ENCODE measurements at regions not wholly inside any gene's neighbourhood (a gene's known extent, or its start where the extent isn't known, plus 50 kb on each side); places are given as distances from the start of the nearest gene placed in this dataset.
"Not testable (repeated sequence)": the region's sequence is repeated elsewhere in the genome, so short reads cannot be mapped to it uniquely, and the experiment has no call there.

DNA sequence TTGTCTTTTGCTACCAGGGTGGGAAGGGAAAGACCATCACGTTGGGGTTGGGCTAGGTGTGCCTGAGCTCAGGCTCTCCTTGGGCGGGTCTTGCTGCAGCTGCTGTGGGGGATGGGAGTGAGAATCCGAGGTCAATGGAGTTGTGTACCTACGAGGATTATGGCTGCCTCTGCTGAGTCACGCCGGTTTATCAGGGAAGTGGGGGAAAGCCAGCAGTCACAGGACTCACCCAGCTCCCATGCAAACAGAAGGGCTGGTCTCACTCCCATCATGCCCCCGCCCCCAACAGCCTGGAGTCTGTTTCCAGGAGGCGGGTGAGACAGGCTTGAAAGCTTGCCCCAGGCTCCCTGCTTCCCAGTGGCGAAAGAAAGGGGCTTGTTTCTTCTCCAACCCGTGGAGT is 1259.0 kb upstream of the GOT2 start:
- no peak for DNase-seq (ENCODE audit: low spot score)

DNA sequence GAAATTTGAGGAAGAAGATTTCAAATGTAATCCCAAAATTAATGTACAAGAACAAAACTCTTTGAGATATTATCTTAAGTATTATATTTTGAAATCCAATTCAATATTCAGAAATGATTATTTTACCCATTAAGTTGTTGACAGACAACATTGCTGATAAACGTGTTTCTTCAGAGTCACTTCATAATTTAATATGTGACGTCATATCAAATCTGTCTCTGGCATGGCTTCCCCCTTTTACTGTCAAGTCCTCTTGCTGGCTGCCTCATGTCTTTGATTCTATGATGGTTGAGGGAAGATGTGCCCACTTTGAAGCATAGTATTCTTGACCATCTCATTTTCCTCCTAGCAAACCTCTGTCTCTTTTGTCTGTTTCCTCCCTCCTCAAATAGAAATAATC is 1257.1 kb upstream of the GOT2 start:
- DNase-seq (ENCODE audit: low spot score): no peak

DNA sequence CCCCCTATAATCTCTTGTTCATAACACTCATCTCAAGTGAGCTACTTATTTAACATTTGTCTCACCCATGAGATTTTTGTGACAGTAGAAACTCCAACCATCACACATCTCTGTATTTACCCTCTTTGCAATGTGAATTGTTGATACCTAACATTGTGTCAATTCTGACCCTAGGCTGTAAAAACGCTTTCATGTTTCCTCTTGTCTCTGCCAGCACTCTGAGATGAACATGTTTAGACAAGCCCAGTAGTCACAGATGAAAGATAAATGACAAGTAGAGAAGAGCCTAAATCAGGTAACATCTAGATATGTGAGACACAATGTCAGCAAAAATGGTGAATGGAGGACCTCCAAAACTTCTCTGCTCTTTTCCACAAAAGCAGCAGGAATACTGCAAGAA is 1254.5 kb upstream of the GOT2 start:
- no peak for DNase-seq (ENCODE audit: low spot score)

DNA sequence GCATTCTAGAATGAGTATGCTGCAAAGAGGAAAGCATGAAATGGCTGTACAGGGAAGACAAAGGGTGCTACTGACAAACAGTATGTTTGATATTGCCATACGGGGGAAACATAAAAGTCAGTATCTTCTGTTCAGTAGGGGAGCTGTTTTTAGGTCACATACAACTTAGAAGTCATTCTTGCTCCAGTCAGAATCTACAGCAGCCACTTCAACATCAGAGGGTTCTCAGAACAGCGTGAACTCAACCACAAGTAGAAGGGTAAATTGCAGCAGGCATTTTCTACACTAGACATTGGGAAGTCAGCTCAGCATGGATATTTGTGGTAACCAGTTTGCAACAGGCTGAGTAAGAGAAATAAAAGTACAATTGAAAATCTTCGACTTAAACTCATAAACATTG is 1241.8 kb upstream of the GOT2 start:
- no peak for DNase-seq (ENCODE audit: low spot score)

DNA sequence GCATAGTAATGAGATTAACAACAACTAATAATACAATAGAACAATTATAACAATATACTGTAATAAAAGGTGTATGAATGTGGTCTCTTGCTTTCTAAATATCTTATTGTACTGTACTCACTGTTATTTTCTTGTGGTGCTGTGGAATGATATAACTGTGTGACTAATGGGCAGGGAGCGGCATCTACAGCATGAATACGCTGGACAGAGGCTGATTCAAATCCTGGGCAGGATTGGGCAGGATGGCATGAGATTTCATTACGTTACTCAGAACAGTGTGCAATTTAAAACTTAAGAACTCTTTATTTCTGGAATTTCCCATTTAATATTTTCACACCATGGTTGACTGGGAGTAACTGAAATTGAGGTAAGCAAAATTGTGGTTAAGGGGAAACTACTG is 1239.8 kb upstream of the GOT2 start:
- DNase-seq (ENCODE audit: low spot score): no peak

DNA sequence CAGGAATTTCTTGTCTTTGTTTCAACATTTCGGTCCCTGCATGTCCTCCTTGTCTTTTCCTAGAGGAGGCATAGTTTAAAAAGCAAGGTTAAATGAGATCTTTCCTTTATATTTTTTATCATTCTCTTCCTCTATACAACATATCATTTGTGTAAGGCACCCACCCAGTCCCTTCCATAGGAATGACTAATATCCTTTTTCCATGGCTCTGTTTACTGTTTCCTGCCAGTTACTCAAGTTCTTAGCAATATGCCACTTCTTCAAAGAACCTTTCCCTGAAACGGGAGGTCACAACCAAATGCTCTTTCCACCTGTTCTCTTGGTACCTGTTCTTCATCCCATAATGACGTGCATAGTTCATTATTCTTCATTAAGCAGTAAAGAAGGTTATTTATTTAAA is 1237.1 kb upstream of the GOT2 start:
- no peak for DNase-seq (ENCODE audit: low spot score)

DNA sequence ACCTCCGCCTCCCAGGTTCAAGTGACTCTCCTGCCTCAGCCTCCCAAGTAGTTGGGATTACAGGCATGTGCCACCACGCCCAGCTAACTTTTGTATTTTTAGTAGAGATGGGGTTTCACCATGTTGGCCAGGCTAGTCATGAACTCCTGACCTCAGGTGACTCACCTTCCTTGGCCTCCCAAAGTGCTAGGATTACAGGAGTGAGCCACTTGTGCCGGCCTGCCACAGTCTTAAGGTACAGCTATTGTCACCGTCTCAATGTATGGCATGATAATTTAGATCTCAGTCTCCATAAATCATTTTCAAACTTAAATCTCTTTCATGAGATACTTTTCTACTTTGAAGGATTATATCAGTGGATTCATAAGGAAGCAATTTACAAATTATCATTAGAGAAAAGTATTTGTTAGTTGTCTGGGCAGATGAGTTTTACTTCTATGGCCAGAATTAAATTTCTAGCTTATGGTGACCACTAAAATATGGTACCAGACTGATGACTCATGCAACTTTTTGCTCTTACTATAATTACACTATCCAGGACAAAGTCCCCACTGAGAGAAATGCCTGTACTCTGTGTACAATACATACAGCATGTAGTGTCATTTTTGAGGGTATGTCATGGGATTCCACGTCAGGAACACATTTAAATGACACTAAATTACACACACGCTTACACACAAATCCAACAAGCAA is 1230.3 kb upstream of the GOT2 start:
- no peak for DNase-seq (ENCODE audit: low spot score)

DNA sequence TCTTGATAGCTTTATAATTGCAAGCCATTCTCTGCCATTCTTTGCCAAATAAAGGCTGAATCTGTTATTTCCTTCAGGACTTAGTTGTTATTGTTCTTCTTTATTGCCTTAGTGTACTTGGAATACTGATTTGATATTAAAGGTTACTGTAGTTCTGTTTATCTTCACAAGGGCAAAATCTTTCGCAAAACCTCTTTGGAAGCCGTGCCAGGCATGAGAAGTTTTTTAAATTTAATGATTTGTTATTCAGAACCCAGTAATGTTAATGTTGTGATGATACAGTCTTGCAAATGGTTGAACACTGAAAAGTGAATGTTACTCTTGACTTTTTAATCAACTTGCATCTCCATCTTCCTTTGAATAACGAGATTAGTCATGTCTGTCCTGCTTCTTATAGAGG is 1225.2 kb upstream of the GOT2 start:
- no peak for DNase-seq (ENCODE audit: low spot score)

DNA sequence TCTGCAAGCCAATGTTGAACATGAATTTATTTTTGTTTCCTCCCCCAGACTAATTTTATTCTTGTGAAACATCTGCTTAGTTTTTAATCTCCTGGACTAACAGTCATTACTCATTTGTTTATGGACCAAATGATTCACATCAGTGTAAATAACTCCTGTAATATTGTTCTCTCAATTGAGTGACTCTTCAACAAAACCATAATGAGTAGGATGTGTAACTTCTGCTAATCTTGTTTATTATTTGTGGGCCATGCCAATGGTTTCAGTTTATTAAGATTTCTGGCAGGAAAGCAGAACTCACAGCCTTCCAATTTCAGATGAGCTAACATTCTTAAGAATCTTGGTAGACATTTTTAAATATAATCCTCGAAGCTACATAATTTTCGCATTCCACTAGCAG is 1216.3 kb upstream of the GOT2 start:
- DNase-seq (ENCODE audit: low spot score): no peak

DNA sequence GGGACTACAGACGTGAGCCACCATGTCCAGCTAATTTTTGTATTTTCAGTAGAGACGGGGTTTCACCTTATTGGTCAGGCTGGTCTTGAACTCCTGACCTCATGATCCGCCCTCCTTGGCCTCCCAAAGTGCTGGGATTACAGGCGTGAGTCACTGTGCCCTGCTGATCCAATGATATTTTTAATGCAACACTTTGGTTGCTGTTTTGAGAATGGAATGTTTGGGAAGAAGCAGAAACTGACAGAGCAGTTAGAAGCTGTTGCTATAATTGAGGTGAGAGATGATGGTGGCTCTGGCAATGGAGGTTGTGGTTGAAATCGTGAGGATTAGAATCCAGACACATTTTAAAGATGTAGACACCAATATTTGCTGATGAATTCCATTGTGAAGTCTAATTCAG is 1209.9 kb upstream of the GOT2 start:
- not testable (repeated sequence) for DNase-seq (ENCODE audit: low spot score)

DNA sequence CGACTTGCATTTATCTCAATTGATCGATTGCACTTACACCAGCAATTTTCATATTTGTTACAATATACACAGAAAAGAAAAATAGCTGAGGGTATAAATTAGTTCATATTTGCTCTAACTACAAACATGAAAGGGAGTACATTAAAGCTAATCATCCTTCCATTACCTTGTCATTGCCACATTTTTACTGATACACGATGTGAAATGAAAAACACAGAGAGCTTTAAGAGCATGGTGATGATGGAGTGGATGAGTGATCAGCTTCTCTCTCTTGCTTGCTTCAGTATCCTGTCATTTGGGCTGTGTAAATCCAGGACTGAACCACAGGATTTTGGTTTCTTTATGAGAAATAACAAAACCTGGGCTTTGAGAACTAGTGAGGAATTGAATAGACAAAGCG is 1207.5 kb upstream of the GOT2 start:
- DNase-seq (ENCODE audit: low spot score): no peak

DNA sequence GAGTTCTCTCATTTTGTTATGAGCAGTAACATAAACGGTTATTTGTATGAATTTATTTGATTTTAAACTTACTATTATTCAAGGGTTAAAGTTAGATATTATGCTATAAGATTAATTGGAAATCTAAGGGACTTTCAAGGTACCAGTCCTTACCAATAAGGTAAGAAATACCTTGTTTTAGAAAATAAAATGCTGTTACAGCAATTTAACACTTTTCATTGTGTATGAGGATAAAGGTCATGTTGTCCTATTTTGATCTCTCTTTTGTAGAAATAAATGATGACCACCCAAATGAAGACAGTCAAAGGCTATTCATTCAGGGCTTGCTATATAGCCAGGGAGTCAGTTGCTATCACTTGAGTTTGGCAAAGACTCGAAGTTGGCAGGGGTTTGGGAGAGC is 1185.9 kb upstream of the GOT2 start:
- DNase-seq (ENCODE audit: low spot score): no peak

DNA sequence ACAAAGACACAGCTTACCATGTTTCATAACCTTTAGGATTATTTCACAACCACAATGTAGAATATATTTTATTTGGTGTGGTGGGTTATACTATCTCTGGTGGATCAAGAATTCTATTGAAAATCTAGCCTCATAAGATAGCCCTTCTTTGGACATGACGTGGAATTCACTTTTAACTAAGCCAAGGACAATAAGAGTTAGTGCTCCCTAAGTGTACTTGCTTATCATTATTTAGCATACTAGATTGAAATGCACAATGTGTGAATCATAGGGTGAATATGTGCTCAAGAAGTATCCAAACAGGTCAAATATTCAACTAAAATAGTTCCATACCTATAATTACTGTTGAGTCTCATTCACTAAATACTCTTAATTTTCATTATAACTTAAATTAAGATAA is 1179.5 kb upstream of the GOT2 start:
- no peak for DNase-seq (ENCODE audit: low spot score)

DNA sequence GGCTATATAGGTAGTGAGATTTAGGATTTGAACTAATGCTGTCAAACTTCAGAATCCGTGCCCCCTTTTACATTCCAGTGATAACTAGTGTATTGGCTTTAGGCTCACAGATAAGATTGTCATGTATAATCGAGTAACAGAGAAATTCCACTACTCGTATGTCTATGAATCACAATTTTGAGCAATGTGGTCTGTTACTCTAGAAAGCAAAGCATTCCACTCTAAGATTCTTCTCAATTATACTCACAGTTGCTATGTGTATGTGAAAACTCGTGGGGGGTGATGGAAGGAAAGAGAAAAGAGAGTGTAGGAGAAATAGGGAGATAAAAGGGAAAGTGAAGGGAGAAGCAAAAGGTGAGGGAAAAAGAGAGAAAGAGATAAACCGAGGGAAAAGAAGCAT is 1175.1 kb upstream of the GOT2 start:
- no peak for DNase-seq (ENCODE audit: low spot score)

DNA sequence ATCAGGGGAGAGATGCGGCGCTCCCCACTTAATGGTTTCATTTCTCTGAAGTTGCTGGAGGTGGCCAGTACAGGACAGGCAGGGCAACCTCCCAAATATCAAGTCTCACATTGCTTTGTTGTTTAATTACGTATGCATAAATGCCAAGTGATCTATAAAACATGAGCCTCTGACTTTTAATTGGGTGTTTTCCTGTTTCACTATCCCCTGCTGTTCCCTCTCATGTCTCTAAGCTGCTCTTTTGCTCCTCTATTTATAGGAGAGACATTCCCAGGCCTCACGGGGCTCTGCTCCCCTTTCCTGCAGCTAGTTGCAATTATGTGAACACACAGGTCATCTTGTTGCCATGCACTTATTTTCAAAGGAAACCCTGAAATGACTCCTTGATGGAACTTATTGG is 1173.5 kb upstream of the GOT2 start:
- DNase-seq (ENCODE audit: low spot score): no peak

DNA sequence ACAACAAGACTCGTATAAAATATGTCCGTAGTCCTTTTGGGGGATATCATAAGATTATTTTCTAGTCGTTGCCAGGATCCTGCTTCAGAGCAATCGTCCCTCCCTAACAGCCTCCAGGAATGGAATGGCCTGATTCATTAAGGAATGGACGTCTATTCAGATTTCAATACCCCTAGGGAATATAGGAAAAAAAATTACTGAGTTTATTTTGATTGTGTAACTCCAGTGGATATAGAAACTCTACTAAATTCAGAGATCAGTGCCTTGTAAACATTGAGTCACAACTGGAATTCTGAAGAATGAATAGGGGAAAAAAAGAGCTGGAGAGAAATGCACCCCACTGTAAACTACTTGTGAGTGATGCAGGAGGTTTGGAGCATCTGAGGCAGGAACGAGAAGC is 1171.5 kb upstream of the GOT2 start:
- no peak for DNase-seq (ENCODE audit: low spot score)

DNA sequence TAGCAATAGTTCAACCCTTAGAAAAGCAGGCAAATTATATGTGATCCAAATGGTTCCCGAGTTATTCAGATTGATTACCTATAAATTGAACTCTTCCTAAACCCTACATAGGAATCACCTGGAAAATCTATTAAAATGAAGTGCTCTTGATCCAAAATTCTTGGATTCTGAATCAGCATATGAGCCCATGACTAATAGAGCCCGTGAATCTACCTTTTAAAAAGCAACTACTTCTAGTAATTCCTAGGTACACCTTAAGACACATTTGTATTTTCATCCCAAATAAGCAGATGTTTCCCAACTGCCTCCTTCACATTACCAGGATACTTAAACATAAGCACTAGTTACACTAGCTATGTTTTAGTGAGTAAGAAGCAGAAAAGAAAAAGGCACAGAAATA is 1171.0 kb upstream of the GOT2 start:
- DNase-seq (ENCODE audit: low spot score): no peak

DNA sequence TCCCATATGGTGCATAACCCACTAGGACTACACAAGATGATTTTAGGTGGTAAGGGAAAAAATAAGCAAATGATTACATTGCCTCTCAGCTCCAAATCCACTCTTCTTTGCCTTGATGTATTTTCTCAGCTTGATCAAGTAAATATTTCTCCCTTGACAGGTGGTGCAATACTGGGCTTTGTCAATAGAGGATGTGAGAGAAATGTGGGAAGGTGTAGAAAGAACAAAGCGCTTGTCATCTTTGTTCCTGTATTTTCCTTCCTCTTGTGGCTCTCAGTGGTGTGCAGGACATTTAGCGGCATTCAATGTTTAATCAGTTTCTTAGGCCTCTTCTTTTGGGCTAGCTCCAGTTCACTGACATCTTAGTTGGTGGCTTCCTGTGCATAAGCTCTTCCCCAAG is 1165.8 kb upstream of the GOT2 start:
- DNase-seq (ENCODE audit: low spot score): no peak

DNA sequence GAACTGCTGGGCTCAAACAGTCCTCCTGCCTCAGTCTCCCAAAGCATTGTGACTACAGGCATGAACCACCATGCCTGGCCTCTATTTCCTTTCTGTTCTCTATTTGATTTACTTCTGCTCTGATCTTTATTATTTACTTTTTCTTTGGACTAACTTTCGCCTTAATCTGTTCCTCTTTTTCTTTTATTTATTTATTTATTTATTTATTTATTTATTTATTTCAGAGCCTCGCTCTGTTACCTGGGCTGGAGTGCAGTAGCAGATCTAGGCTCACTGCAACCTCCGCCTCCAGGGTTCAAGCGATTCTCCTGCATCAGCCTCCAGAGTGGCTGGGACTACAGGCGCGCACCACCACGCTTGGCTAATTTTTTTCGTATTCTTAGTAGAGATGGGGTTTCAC is 1158.3 kb upstream of the GOT2 start:
- DNase-seq (ENCODE audit: low spot score): no peak

DNA sequence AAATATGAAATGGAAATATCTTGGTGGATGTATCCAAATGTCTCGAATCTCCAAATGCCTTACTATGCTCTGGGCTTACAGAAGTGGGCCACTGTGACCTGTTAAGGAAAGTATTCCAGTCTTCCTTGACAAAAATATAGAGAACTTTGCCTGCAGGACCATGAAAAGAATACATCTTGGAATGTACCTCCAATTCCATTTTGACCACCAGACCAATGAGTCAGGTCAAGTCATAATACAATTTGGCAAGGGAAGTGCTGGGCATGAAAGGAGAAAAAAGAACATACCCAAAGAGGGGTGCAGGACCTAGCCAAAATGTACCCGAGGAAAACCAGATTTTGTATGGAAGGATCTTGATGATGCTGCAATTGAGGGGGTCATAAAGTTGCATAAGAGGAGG is 1153.7 kb upstream of the GOT2 start:
- no peak for DNase-seq (ENCODE audit: low spot score)

DNA sequence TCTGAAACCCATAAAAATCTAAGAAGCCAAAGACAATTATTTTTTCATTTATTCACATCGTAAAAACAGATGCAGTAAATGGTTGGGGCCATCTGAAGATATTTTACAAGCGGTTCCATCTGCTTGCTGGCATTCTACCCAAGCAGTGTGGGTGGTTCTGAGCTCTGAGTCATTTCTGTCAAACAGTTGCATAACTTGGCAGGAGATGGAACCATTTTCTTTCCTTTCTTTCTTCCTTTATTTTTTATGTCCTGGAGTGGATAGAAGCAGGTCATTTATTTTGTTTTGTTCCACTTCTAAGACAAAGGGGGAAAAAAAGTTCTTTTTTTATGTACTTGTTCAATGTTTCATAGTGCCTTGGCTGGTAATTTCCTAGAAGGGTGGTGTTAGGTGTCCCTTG is 1151.9 kb upstream of the GOT2 start:
- DNase-seq (ENCODE audit: low spot score): no peak

DNA sequence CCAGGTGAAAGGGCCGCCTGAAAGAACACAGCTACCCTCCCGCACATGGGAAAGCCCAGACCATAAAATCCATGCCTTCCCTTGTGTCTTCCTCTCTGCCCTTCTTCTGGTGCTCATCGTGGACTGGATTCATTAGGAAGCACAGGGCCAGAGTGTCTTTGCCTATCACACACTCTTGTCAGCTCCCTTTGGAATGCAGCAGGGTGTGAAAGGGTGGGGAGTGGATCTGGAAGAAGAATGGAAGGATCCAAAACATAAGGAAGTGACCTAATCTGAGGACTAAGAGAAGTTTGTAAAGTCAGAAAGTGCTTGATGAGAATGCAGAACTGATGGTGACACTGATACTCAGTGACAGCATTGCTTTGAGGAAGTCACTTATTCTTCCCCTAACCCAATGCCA is 1147.3 kb upstream of the GOT2 start:
- DNase-seq (ENCODE audit: low spot score): no peak

DNA sequence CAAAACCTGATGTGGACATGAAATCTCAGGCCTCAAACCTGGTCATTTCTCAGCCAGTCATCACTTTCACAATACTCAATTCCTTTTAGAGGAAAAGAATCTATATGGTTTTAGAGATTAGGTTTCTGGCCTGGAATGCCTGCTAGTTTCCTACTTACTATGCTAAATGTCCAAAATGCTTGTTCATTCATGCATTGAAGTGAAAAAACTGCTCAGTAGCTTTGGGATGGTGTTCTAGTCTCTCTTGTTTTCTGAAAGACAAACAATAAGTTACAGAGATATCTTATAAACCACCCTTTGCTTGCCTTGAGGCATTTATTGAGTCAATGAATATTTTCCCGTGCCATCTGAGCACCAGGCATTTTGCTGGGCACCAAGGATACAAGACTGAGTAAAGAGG is 1146.5 kb upstream of the GOT2 start:
- DNase-seq (ENCODE audit: low spot score): no peak

DNA sequence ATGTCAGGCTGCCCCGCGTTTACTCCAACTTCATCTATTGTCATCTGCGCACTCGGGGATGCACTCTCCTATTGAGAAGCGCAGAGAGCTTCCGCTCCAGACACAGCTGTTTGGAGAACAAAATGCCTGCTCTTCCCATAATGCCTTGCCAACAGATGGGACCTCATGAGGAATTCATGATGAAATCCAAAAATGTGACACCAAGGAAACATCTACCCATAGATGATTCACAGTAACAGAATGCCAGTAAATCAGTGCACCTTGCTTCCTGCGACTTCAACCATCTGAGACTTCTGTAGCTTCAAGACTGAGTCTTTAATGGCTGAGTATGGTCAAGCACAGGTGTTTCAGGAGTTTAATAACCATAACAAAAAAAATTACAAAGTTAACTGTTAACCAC is 1144.9 kb upstream of the GOT2 start:
- DNase-seq (ENCODE audit: low spot score): no peak

DNA sequence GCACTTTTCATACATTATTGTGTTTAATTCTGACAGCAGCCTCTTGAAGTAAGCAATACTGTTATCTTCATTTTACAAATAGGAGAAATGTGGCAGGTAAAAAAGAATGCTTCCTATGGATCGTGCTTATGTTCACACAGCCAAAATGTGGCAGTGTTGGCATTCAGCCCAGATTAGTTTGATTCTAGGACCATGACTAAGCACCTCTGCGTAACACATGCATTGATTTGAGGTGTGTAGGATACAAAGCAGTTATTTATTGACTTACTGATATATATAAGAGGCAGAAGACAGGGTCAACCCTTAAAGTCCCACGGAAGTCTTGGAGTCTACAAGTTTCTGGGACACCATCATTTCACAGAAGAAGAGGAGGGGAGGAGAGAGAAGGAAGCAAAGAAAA is 1144.4 kb upstream of the GOT2 start:
- no peak for DNase-seq (ENCODE audit: low spot score)

All from NAMALWA (cell line).